G401 (cell line): ENCODE measurements at regions not wholly inside any gene's neighbourhood (a gene's known extent, or its start where the extent isn't known, plus 50 kb on each side); places are given as distances from the start of the nearest gene placed in this dataset.
"Not testable (repeated sequence)": the region's sequence is repeated elsewhere in the genome, so short reads cannot be mapped to it uniquely, and the experiment has no call there.

ENCODE experiments used
- DNase-seq: peaks from one replicate; pipeline ENCODE4 v3.0.0-alpha.2; 2015; ENCODE audit warnings: low spot score
- in situ Hi-C: cut with HindIII; loops from 2 replicates; pipeline ENCODE4 v1.10.0; 2016; ENCODE audit warnings: low sequenced_read_pairs, mixed read lengths

- DNase-seq, result no peak
- in situ Hi-C loops, result no loop called here
Measured at GRCh38 chr6:137933696-137934095, 66.6 kb downstream of the TNFAIP3 start.

- DNase-seq, result no peak
- in situ Hi-C loops, result no loop called here
Measured at GRCh38 chr6:137936798-137937197, 69.7 kb downstream of the TNFAIP3 start.

- no peak for DNase-seq
- in situ Hi-C loops, result no loop called here
Measured at GRCh38 chr6:137937834-137938233, 70.8 kb downstream of the TNFAIP3 start.

GRCh38 chr6:137938770-137939379 lies 71.8 kb downstream of the TNFAIP3 start:
- in situ Hi-C loops, result no loop called here

GRCh38 chr6:137941995-137942394 lies 74.9 kb downstream of the TNFAIP3 start:
- in situ Hi-C loops, result no loop called here
- no peak for DNase-seq

More at GRCh38 chr6:137938770-137939379, 71.8 kb downstream of the TNFAIP3 start:
- no peak for DNase-seq

GRCh38 chr6:137942736-137943135 lies 75.7 kb downstream of the TNFAIP3 start:
- DNase-seq, result no peak
- in situ Hi-C loops, result no loop called here

GRCh38 chr6:137944381-137944780 lies 77.3 kb downstream of the TNFAIP3 start:
- DNase-seq, in situ Hi-C loops: not testable (repeated sequence)

GRCh38 chr6:137944793-137945498 lies 77.9 kb downstream of the TNFAIP3 start:
- in situ Hi-C loops, result no loop called here
- peak; percentile 17 for DNase-seq

- no peak for DNase-seq
- in situ Hi-C loops, result no loop called here
Measured at GRCh38 chr6:137949686-137950390, 82.8 kb downstream of the TNFAIP3 start.

- in situ Hi-C loops, result no loop called here
- no peak for DNase-seq
Measured at GRCh38 chr6:137950581-137950980, 83.5 kb downstream of the TNFAIP3 start.

GRCh38 chr6:137951064-137951597 lies 84.1 kb downstream of the TNFAIP3 start:
- no peak for DNase-seq
- in situ Hi-C loops, result no loop called here

GRCh38 chr6:137952247-137952646 lies 85.2 kb downstream of the TNFAIP3 start:
- DNase-seq, result no peak

GRCh38 chr6:137953761-137954160 lies 86.7 kb downstream of the TNFAIP3 start:
- DNase-seq, result no peak
- in situ Hi-C loops, result no loop called here

More at GRCh38 chr6:137952247-137952646, 85.2 kb downstream of the TNFAIP3 start:
- in situ Hi-C loops, result no loop called here

GRCh38 chr6:137954253-137954652 lies 87.2 kb downstream of the TNFAIP3 start:
- DNase-seq, result no peak
- in situ Hi-C loops, result no loop called here

GRCh38 chr6:137956098-137956488 lies 89.0 kb downstream of the TNFAIP3 start:
- no peak for DNase-seq
- in situ Hi-C loops, result no loop called here

- in situ Hi-C loops, result no loop called here
Measured at GRCh38 chr6:137957471-137957870, 90.4 kb downstream of the TNFAIP3 start.

GRCh38 chr6:137958811-137959565 lies 91.9 kb downstream of the TNFAIP3 start:
- in situ Hi-C loops, result no loop called here
- no peak for DNase-seq

More at GRCh38 chr6:137957471-137957870, 90.4 kb downstream of the TNFAIP3 start:
- no peak for DNase-seq

GRCh38 chr6:137962725-137963124 lies 95.7 kb downstream of the TNFAIP3 start:
- DNase-seq, result no peak
- in situ Hi-C loops, result no loop called here

GRCh38 chr6:137964876-137965275 lies 97.8 kb downstream of the TNFAIP3 start:
- DNase-seq, result no peak
- in situ Hi-C loops, result no loop called here
